ENCODE measurements at regions not wholly inside any gene's neighbourhood (a gene's known extent, or its start where the extent isn't known, plus 50 kb on each side); places are given as distances from the start of the nearest gene placed in this dataset.

DNA sequence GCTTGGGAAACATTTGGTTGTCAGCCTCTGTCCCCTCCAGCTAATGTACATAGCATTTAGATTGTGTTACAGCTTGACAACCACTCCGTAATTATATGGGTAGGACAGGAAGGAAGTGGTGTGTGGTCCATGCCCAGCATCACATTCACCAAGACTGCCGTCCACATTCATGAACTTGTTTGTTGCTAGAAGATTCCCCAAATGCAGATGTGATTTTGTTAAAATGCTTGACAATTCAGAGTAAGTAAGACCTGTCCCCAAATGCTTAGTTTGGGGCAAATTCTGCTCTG is 1482.7 kb downstream of the TBC1D22A start:
- TF ChIP-seq ZNF146 (tag by site-specific recombination; IDR thresholded peaks at IDR 0.05) (no peak), ZNF548 (tag by site-specific recombination; IDR thresholded peaks at IDR 0.05) (no peak), GLIS2 (tag by site-specific recombination; IDR thresholded peaks at IDR 0.05) (no peak), ZXDB (tag by site-specific recombination; IDR thresholded peaks at IDR 0.05) (no peak), ZNF596 (tag by site-specific recombination; IDR thresholded peaks at IDR 0.05) (no peak), HOXC10 (CRISPR knock-in tag; IDR thresholded peaks at IDR 0.05) (no peak), OSR2 (tag by site-specific recombination; IDR thresholded peaks at IDR 0.05) (no peak)
- TF ChIP-seq, protein P1, sequence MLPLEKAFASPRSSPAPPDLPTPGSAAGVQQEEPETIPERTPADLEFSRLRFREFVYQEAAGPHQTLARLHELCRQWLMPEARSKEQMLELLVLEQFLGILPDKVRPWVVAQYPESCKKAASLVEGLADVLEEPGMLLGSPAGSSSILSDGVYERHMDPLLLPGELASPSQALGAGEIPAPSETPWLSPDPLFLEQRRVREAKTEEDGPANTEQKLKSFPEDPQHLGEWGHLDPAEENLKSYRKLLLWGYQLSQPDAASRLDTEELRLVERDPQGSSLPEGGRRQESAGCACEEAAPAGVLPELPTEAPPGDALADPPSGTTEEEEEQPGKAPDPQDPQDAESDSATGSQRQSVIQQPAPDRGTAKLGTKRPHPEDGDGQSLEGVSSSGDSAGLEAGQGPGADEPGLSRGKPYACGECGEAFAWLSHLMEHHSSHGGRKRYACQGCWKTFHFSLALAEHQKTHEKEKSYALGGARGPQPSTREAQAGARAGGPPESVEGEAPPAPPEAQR (tag by site-specific recombination; IDR thresholded peaks at IDR 0.05): no peak
- TF ChIP-seq, protein P2, sequence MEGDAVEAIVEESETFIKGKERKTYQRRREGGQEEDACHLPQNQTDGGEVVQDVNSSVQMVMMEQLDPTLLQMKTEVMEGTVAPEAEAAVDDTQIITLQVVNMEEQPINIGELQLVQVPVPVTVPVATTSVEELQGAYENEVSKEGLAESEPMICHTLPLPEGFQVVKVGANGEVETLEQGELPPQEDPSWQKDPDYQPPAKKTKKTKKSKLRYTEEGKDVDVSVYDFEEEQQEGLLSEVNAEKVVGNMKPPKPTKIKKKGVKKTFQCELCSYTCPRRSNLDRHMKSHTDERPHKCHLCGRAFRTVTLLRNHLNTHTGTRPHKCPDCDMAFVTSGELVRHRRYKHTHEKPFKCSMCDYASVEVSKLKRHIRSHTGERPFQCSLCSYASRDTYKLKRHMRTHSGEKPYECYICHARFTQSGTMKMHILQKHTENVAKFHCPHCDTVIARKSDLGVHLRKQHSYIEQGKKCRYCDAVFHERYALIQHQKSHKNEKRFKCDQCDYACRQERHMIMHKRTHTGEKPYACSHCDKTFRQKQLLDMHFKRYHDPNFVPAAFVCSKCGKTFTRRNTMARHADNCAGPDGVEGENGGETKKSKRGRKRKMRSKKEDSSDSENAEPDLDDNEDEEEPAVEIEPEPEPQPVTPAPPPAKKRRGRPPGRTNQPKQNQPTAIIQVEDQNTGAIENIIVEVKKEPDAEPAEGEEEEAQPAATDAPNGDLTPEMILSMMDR (tag by site-specific recombination; IDR thresholded peaks at IDR 0.05): no peak
- TF ChIP-seq, protein P3, sequence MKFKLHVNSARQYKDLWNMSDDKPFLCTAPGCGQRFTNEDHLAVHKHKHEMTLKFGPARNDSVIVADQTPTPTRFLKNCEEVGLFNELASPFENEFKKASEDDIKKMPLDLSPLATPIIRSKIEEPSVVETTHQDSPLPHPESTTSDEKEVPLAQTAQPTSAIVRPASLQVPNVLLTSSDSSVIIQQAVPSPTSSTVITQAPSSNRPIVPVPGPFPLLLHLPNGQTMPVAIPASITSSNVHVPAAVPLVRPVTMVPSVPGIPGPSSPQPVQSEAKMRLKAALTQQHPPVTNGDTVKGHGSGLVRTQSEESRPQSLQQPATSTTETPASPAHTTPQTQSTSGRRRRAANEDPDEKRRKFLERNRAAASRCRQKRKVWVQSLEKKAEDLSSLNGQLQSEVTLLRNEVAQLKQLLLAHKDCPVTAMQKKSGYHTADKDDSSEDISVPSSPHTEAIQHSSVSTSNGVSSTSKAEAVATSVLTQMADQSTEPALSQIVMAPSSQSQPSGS (tag by site-specific recombination; IDR thresholded peaks at IDR 0.05; ENCODE audit: low read depth): no peak
